Mesothelial cell of epicardium (in vitro differentiated cells): ENCODE measurements at regions not wholly inside any gene's neighbourhood (a gene's known extent, or its start where the extent isn't known, plus 50 kb on each side); places are given as distances from the start of the nearest gene placed in this dataset.

ENCODE experiments used
- DNase-seq, 2 experiments: peaks; one replicate each; pipeline ENCODE4 v3.0.0; 2021; ENCODE audit warnings: low spot score in 2 of 2; ENCODE audit not compliant: unreplicated experiment in 2 of 2
- H3K27ac Mint-ChIP-seq: 2 replicates; pipeline ENCODE4 v1.8.0; 2021; ENCODE audit warnings: mixed read lengths
- H3K27me3 Mint-ChIP-seq: 2 replicates; pipeline ENCODE4 v1.8.0; 2021; ENCODE audit warnings: low read depth, mixed read lengths
- H3K36me3 Mint-ChIP-seq: 2 replicates; pipeline ENCODE4 v1.8.0; 2021; ENCODE audit warnings: mixed read lengths
- H3K4me1 Mint-ChIP-seq: 2 replicates; pipeline ENCODE4 v1.8.0; 2021; ENCODE audit warnings: mixed read lengths
- H3K4me3 Mint-ChIP-seq: 2 replicates; pipeline ENCODE4 v1.8.0; 2021; ENCODE audit warnings: mild to moderate bottlenecking, moderate library complexity, mixed read lengths
- H3K9me3 Mint-ChIP-seq: 2 replicates; pipeline ENCODE4 v1.8.0; 2021; ENCODE audit warnings: mixed read lengths
- TF ChIP-seq, protein P1 (sequence below): fragments of 200-600 bp; sonication (generic); IDR thresholded peaks from one replicate; pipeline ENCODE4 v1.5.0; 2021; ENCODE audit warnings: antibody characterized with exemption; ENCODE audit not compliant: unreplicated experiment

DNA sequence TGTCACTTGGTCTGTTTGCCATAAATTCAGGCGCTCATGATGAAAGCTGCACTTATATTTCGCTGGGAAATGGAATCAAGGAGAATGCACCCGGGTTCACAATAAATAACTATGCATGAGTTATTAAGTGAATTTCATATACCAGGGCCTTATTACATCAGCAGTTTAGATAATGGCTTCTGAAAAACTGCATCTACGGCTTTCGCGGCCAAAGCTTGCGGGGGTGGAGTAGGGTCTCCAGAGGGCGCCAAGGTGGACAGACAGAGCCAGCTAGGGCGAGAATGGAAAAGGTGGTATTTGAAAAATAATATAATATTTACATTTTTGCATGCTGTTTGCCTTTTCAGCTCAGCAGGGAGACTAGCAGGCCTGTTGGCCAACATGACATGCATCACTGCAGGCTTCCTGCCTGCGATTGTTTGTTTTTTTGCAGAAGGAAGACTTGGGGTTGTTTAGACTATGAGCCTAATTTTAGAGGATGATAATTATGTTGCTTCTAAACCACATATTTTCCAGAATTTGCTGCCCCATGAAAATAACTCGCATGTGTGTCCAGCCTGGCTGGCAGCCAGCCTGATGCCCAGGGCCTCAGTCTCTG lies 173.8 kb upstream of the IRX3 start:
- H3K4me3 Mint-ChIP-seq, result no peak overlapping the region

DNA sequence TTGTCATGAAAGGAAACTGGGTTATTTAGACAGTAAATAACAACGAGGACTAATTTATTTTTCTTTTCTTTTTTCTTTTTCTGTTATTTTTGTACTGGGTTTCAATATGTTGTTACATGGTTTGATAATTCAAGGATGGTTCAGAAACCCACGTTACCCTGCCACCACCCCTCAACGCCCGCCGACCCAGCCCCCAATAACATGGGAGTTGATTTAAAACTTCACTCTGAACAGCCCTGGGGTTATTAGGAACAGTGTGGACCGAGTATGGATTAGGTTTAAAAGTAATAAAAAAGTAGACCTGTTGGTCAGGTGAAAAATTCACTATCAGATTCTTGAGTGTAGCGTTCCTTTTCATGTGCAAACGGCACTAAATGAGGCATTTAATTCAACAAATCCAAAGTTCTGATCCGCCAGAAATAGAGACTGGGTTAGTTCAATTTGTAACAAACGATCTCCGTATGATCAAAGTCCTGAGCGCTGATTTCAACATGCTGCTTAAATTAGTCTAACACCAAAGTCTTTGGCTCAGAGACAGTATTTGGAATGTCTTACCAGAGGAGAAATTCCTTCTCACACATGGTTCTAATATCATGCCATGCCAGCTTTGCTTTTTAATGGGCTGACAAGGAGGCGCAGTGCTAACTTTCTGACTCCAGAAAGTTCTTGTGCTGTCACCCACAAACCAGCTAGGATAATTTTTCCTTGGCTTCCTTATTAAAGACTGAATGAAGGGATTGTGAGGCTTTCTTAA lies 173.1 kb upstream of the IRX3 start:
- peaks cover 30% of the 10 kb centered on the region for H3K4me1 Mint-ChIP-seq
- peaks cover 3% of the 10 kb centered on the region for H3K36me3 Mint-ChIP-seq
- TF ChIP-seq, protein P1, sequence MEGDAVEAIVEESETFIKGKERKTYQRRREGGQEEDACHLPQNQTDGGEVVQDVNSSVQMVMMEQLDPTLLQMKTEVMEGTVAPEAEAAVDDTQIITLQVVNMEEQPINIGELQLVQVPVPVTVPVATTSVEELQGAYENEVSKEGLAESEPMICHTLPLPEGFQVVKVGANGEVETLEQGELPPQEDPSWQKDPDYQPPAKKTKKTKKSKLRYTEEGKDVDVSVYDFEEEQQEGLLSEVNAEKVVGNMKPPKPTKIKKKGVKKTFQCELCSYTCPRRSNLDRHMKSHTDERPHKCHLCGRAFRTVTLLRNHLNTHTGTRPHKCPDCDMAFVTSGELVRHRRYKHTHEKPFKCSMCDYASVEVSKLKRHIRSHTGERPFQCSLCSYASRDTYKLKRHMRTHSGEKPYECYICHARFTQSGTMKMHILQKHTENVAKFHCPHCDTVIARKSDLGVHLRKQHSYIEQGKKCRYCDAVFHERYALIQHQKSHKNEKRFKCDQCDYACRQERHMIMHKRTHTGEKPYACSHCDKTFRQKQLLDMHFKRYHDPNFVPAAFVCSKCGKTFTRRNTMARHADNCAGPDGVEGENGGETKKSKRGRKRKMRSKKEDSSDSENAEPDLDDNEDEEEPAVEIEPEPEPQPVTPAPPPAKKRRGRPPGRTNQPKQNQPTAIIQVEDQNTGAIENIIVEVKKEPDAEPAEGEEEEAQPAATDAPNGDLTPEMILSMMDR, result no peak
- peak overlapping the region; percentile 36 for H3K27ac Mint-ChIP-seq
- H3K27me3 Mint-ChIP-seq, result peaks cover 23% of the 10 kb centered on the region
- no peak overlapping the region for H3K4me3 Mint-ChIP-seq
- no peak for DNase-seq
- H3K9me3 Mint-ChIP-seq, result peaks cover 17% of the 10 kb centered on the region

More for the DNA sequence above, 173.8 kb upstream of the IRX3 start:
- Mint-ChIP-seq H3K4me1 (peaks cover 24% of the 10 kb centered on the region), H3K27ac (peak overlapping the region; percentile 36), H3K36me3 (peaks cover 3% of the 10 kb centered on the region), H3K27me3 (peaks cover 21% of the 10 kb centered on the region), H3K9me3 (peaks cover 23% of the 10 kb centered on the region)
- TF ChIP-seq, protein P1, result no peak
- no peak for DNase-seq

DNA sequence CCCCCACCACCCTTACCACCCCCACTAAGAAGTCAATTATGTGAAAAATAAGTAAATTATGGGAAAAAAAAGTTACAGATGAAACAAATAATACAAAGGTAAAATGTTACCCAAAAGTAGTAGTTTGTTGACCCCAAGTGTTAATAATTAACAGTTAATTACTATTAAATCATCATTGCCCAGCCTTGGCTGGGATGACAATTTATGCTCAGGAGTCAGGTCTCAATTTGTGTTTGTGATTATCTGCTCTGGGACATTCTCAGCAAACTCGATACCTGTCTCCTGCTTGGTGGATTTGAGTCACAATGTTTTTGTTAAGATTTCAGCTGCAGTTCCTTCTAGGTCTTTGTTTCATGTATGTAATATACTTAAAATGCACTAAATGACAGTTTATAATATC lies 172.3 kb upstream of the IRX3 start:
- peaks cover 9% of the 10 kb centered on the region for H3K9me3 Mint-ChIP-seq
- H3K27ac Mint-ChIP-seq, result no peak overlapping the region
- H3K4me3 Mint-ChIP-seq, result no peak overlapping the region
- peaks cover 27% of the 10 kb centered on the region for H3K27me3 Mint-ChIP-seq
- DNase-seq, result no peak
- H3K36me3 Mint-ChIP-seq, result peaks cover 3% of the 10 kb centered on the region
- TF ChIP-seq, protein P1, result no peak
- peaks cover 30% of the 10 kb centered on the region for H3K4me1 Mint-ChIP-seq

DNA sequence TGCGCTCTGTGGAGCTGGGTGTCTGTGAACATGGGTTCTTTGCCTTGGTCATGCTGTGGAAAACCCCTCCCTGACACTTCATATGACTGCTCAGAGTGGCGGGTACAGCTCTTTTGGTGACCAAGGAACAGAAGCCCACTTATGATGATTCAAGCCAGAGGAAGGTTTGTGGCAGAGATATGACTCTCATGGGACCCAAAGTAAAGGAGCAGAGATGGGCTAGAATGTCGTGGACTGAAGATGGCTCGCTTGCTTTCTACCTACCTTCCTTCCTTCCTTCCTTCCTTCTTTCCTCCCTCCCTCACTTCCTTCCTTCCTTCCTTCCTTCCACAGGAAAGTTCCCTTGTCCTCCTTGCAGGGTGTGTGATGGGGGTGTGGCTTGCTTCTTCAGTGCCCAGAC lies 169.7 kb upstream of the IRX3 start:
- no peaks in the 10 kb centered on the region for H3K36me3 Mint-ChIP-seq
- TF ChIP-seq, protein P1, result no peak
- H3K4me1 Mint-ChIP-seq, result peaks cover 30% of the 10 kb centered on the region
- peaks cover 38% of the 10 kb centered on the region for H3K27me3 Mint-ChIP-seq
- DNase-seq, result no peak
- H3K9me3 Mint-ChIP-seq, result no peaks in the 10 kb centered on the region
- no peak overlapping the region for H3K4me3 Mint-ChIP-seq
- no peak overlapping the region for H3K27ac Mint-ChIP-seq

DNA sequence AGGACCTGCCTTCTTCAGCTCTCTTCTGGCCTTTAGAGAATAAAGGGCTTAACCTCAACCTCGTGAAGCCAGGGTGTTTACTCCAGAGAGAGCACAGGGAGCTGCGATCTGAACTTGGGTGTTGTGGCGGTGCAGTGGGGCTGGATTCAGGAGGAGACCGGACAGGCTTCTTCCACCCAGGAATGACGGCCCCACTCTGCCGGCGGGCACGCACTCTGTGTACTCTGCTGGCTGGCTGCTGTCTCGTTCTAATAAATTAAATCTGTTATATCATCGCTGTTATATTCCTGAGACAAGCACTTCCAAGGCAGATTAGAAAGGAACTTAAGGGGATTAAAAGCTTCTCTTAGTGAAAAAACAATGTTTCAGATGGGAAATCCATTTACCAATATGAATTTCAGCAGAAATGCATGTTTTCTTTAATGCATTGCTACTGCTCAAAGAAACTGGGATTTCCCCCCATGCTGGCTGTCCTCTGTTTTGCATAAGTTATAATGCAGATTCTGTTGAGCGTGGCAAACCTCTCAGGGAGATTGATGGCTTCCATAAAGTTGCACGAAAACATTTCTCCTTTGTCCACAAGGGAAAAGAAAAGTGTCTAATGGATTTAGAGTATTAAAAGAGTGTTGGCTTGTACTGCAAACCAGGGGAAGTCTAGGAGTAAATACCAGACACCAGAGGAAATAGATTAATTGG lies 168.6 kb upstream of the IRX3 start:
- no peaks in the 10 kb centered on the region for H3K9me3 Mint-ChIP-seq
- TF ChIP-seq, protein P1, result no peak
- H3K36me3 Mint-ChIP-seq, result no peaks in the 10 kb centered on the region
- H3K4me3 Mint-ChIP-seq, result no peak overlapping the region
- no peak for DNase-seq
- H3K27me3 Mint-ChIP-seq, result peaks cover 44% of the 10 kb centered on the region
- H3K27ac Mint-ChIP-seq, result no peak overlapping the region
- peaks cover 28% of the 10 kb centered on the region for H3K4me1 Mint-ChIP-seq
